DMS 273 treated with DMSO at 0.1 percent for 48 hours (cell line): ENCODE measurements at regions not wholly inside any gene's neighbourhood (a gene's known extent, or its start where the extent isn't known, plus 50 kb on each side); places are given as distances from the start of the nearest gene placed in this dataset.
"Not testable (repeated sequence)": the region's sequence is repeated elsewhere in the genome, so short reads cannot be mapped to it uniquely, and the experiment has no call there.

Experiments
- DNase-seq: peaks from one replicate; lab custom pipeline; 2025; lab: John Stamatoyannopoulos, UW

DNA sequence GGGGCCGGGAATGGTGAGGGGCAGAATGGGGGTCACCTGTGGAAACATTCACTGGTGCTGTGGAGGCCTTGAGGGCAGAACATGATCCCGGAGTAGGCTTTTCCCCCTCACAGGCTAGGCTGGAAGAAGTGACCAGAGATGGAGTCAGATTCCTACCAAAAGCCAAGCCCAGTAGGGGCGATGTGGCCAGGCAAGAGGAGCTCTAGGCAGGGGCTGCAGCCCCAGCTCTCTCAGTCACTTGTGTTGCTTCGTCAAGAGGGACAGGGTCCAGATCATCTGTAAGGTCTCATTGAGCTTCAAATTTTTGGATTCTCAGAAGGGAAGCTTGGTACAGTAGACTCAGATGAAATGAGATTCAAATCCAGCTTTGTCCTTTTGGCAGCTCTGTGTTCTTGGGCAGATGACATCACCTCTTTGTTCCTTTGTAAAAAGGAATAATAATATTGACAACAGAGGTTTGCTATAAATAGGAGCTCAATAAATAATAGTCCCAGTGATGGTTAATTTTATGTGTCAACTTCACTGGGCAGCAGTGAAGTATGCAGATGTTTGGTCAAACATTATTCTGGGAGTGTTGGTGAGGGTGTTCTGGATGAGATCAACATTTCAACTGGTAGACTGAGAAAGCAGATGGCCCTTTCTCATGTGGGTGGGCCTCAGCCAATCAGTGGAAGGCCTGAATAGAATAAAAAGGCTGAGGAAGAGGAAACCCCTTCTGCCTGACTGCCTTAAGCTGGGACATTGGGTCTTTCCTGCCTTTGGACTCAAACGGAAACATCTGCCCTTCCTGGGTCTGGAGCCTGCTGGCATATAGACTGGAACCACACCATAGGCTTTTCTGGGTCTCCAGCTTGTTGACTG is 324.7 kb upstream of the USP24 start:
- DNase-seq: peak; percentile 45

DNA sequence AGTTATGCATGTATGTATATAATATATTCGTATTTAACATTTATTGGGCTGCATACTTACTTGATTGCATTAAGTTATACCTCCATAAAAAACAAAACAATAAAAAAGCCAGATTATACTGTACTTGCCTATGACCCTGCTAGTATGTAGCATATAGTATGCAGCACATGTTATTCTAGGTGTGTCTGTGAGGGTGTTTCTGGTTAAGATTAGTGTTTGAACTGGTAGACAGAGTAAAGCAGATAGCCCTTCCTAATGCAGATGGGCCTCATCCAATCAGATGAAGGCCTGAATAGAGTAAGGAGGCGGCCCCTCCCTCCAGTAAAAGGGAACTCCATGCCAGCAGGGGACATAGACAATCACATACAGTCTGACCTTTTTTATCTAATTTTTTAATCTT is 323.3 kb upstream of the USP24 start:
- DNase-seq: no peak

- no peak for DNase-seq
Observed at GRCh38 chr1:55536545-55536865, 321.3 kb upstream of the USP24 start.

- DNase-seq: no peak
Observed at GRCh38 chr1:55535724-55536544, 320.8 kb upstream of the USP24 start.

- DNase-seq: no peak
Observed at GRCh38 chr1:55534565-55535121, 319.5 kb upstream of the USP24 start.

DNA sequence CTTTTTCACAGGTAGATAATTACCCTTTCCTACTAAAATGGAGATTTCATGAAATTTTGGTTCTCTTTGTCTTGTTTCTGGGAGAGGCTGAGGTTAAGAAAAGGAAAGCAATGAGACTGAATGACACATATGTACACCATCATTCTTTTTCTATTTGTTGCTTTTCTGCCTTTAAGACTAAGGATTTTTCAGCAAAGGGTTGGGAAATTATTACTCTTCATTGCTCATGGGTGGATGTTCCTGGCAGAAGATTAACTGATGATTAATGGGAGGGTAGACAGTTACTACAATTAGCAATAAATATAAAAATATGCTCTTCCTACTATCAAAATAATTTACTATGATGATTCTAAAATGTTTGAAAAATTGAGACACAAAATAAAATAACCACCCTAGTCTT is 316.5 kb upstream of the USP24 start:
- DNase-seq: no peak

DNA sequence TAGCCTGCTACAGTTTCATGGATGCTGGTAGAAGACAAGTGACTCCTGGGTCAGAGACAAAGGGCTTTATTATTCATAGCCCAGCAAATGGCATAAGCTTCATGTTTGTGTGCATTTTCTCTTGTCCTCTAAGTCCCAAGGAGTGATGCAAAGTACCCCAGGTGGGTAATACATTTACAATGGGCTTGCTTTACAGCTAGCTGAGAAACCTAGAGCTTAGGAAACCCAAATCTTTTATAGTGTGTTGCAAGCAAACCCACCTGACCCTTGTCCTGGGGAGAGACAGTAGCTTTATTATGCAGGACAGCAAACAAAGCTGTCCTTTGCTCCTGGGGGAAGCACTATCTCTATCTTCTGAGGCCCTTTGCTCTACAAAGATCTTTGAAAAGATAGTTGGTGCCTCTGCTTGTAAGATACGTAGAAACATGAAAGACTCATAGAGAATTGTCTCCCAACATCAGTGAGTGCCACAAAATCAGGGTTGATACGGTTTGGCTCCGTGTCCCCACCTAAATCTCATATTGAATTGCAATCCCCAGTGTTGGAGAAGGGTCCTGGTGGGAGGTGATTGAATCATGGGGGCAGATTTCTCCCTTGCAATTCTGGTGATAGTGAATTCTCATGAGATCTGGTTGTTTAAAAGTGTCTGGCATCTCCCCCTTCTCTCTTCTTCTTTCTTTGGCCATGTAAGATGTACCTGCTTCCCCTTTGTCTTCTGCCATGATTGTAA is 315.8 kb upstream of the USP24 start:
- no peak for DNase-seq

GRCh38 chr1:55529017-55529416 is 313.9 kb upstream of the USP24 start:
- no peak for DNase-seq

DNA sequence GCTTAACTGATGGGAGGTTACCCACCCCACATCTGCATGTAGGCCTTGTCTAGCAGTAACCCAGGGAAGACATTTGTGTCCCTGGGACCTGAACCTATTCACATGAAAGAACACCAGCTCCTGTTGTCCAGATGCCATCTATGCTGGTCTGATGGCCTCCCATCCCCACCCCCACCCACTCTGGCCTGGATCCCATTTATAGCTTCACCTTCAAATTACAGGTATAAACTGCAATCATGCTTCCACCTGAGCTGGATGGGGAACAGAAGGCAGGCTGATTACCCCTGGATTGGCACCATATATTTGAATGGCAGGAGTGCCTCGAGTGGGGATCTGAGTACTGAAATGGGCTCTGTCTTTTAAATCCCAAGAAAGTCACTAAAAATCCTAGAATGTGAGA is 312.7 kb upstream of the USP24 start:
- no peak for DNase-seq

DNA sequence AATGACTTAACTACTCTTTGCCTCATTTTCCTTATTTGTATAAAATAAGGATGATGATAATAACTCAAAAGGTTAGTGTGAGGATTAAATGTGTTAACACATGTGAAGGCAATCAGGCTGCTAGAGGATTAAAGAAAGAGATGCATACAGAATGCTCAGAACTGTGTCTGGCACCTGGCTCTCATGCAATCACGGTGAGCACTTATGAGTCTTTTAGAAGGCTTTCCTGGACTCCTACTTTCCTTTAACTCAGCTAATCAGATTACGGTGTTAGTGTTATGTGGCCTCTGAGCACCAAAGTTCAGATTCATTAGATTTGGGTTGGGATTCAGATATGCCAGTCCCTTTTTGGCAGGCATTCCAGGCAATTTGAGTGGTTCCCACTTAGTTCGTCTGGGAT is 311.6 kb upstream of the USP24 start:
- DNase-seq: no peak

DNA sequence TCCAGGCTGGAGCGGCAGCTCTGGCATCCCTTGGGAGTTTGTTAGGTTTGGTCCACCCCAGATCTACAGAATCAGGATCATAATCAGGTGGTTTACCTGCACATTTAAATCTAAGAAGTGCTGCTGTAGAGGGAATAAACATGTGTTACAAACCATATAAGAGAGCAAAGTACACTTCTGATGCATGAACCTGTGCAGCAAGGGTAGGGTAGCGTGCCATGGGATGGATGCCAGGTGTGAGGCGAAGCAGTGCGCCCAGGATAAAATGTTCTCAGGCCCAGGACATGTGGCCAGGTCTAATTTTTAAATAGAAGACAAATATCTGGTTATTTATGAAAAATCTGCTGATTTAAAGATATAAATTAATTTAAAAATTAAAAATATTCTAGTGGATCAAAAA is 308.8 kb upstream of the USP24 start:
- DNase-seq: no peak

DNA sequence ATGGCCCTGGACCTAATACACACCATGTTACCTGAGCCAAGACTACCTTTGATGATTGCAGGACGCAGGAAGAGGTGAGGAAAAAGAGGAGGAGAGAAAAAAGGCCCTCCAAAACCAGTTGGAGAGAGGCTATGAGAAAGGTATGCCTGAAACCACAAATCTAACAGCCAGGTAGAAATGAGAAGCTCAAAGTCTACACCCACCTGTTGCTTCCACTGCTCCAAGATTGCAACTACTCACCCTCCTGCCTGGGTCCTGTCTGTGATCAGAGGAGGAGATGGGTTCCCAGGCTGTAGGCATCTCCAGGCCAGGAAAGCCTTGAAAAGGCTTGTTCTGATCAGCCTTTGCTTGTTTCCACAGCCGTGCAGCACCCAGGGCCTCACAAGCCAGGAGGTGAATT is 307.8 kb upstream of the USP24 start:
- DNase-seq: no peak

DNA sequence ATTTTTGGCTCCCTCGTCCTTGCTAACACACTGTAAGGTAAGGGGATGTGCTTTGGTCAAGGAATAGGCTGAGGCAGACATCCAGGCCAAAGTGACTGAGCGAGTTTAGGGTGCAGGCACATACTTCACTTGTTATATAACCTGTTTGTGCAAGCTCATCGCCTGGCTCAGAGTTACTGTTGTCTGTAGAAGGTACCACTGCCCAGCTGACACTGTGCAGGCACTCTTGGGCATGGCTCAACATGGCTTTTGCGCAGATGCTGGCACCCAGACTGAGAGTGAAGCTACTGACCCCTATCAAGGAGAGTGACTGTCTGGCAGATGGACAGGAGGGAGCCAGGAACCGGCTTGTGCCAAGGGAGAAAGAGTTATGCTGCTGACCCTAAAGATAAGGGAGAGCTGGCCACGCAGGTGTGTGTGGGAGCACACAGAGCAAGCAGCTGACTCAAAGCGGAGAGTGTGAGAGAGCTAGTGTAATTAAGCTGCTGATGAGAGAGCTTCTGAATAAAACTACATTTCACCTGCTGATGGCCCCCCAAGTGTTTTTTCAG is 307.3 kb upstream of the USP24 start:
- no peak for DNase-seq

- DNase-seq: no peak
Observed at GRCh38 chr1:55520861-55521260, 305.7 kb upstream of the USP24 start.

- peak; percentile 94 for DNase-seq
Observed at GRCh38 chr1:55519937-55520683, 304.9 kb upstream of the USP24 start.

DNA sequence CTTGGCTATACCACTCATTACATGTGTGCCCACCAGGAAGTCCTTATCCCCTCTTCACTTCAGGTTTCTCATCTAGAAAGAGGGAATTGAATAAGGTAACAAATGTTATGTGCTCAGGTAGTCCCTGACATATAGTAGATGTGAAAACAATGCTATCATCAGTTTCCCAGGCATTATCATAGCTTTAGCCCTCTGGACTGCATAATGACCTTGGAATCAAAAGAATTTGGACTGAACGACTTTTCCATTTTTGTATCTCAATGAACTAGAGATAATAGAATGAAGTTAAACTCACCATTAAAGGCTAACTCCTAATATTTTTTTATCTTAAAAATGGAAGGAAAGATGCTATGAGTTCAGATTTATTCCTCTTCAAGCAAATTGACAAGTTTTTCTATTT is 304.1 kb upstream of the USP24 start:
- DNase-seq: no peak

- no peak for DNase-seq
Observed at GRCh38 chr1:55517036-55517435, 301.9 kb upstream of the USP24 start.

- DNase-seq: not testable (repeated sequence)
Observed at GRCh38 chr1:55514571-55514970, 299.4 kb upstream of the USP24 start.

DNA sequence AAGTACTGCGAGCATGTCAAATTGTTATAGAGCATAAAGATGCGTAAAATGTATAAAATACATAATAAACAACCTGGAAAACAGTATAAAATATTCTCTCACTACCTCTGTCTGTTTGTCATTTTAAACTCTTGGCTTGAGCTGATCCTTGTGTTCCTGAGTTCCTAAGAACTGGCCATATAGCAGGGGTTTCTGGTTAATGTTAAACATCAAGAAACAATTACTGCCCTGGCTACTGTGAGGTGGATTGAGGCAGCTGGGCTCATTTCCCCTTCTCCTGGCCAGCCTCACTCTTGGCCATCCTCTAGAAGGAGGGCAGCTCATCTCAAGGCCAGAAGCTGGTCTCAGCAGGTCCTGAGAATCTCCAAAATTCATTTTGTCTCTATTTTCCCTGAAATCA is 297.3 kb upstream of the USP24 start:
- DNase-seq: no peak

DNA sequence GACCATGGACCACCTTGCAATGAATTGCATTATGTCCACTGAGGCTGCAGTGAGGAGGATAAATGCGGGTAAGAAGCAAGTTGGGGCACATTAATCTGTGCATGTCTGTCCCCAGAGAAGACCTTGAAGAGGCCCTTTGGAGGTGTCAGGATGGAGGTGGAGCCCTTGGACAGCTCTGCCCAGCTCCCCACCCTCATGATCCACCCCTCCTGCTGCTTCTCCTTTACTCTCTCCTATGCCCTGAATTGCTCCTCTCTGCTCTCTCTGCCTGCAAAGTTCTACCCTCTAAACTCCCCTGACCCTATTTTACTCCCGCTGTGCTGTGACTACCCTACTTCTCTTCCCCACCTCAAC is 292.4 kb upstream of the USP24 start:
- no peak for DNase-seq

- DNase-seq: no peak
Observed at GRCh38 chr1:55506740-55507577, 291.8 kb upstream of the USP24 start.
